CD14-positive monocyte (primary cell): ENCODE measurements at regions not wholly inside any gene's neighbourhood (a gene's known extent, or its start where the extent isn't known, plus 50 kb on each side); places are given as distances from the start of the nearest gene placed in this dataset.

Experiments used
- DNase-seq, 3 donors: peaks; one replicate each; pipeline ENCODE4 v3.0.0-alpha.2; 2011 to 2022
- H2AFZ ChIP-seq: 2 replicates; pipeline ENCODE4 v1.6.0; 2012; ENCODE audit warnings: mild to moderate bottlenecking, low read depth, low read length, inconsistent platforms; ENCODE audit not compliant: insufficient read depth, poor library complexity, severe bottlenecking
- H3K27ac ChIP-seq, 2 donors: 1 replicate in 1 of 2; 2 replicates in 1 of 2; pipeline ENCODE4 v1.5.1; 2012 to 2013; ENCODE audit warnings: low read length in 2 of 2, control low read depth in 1 of 2, inconsistent platforms in 1 of 2, low read depth in 1 of 2, mild to moderate bottlenecking in 1 of 2
- H3K27me3 ChIP-seq, 2 donors: one replicate each; pipeline versions ENCODE4 v1.6.0 to v1.6.1; 2011 to 2013; ENCODE audit warnings: low read length in 2 of 2; ENCODE audit not compliant: control insufficient read depth in 2 of 2, insufficient read depth in 2 of 2
- H3K36me3 ChIP-seq, 2 donors: replicated peaks in 1 of 2; 1 replicate in 1 of 2; 2 replicates in 1 of 2; pipeline versions ENCODE4 v1.5.1 to v1.6.1; 2012 to 2013; ENCODE audit warnings: low read length in 2 of 2, control low read depth in 1 of 2, inconsistent platforms in 1 of 2, mild to moderate bottlenecking in 1 of 2; ENCODE audit not compliant: insufficient read depth in 2 of 2, control insufficient read depth in 1 of 2
- H3K4me1 ChIP-seq, 2 donors: 1 replicate in 1 of 2; 2 replicates in 1 of 2; pipeline versions ENCODE4 v1.5.1 to v1.6.1; 2012 to 2013; ENCODE audit warnings: low read length in 2 of 2, control low read depth in 1 of 2, inconsistent platforms in 1 of 2, mild to moderate bottlenecking in 1 of 2, moderate library complexity in 1 of 2; ENCODE audit not compliant: insufficient read depth in 2 of 2, control insufficient read depth in 1 of 2
- H3K4me2 ChIP-seq: replicated peaks from 2 replicates; pipeline ENCODE3; 2012; ENCODE audit warnings: low read length, moderate library complexity, mild to moderate bottlenecking; ENCODE audit not compliant: poor library complexity, severe bottlenecking; ENCODE audit errors: extremely low read depth
- H3K4me3 ChIP-seq, 3 experiments: fragments of 200-600 bp in 1 of 3; sonication (generic) in 1 of 3; replicated peaks in 1 of 3; 1 replicate in 2 of 3; 2 replicates in 1 of 3; pipeline ENCODE4 v1.5.1; 2011 to 2013; ENCODE audit warnings: low read length in 3 of 3, mild to moderate bottlenecking in 3 of 3, control low read depth in 2 of 3, low read depth in 2 of 3, inconsistent platforms in 1 of 3, moderate library complexity in 1 of 3
- H3K79me2 ChIP-seq: 2 replicates; pipeline ENCODE4 v1.6.0; 2012; ENCODE audit warnings: mild to moderate bottlenecking, control low read depth, inconsistent platforms, low read length, moderate library complexity; ENCODE audit not compliant: insufficient read depth
- H3K9ac ChIP-seq: 2 replicates; pipeline ENCODE4 v1.6.0; 2017; ENCODE audit warnings: low read length, mild to moderate bottlenecking; ENCODE audit not compliant: insufficient read depth, poor library complexity, severe bottlenecking
- H3K9me3 ChIP-seq, 2 donors: replicated peaks in 1 of 2; 1 replicate in 1 of 2; 2 replicates in 1 of 2; pipeline versions ENCODE4 v1.5.1 to v1.6.1; 2012 to 2013; ENCODE audit warnings: low read length in 2 of 2, control low read depth in 1 of 2; ENCODE audit not compliant: control insufficient read depth in 1 of 2, insufficient read depth in 1 of 2
- H4K20me1 ChIP-seq: 2 replicates; pipeline ENCODE4 v1.6.0; 2012; ENCODE audit warnings: mild to moderate bottlenecking, low read length, control low read depth, moderate library complexity; ENCODE audit not compliant: insufficient read depth
- H3K27ac Mint-ChIP-seq, 7 donors: one replicate each; pipeline ENCODE4 v1.8.0; 2020; ENCODE audit warnings: mild to moderate bottlenecking in 7 of 7, mixed read lengths in 7 of 7, moderate library complexity in 6 of 7, inconsistent platforms in 2 of 7
- H3K27me3 Mint-ChIP-seq, 3 donors: one replicate each; pipeline ENCODE4 v1.8.0; 2021 to 2022; ENCODE audit warnings: low read depth in 3 of 3, mild to moderate bottlenecking in 3 of 3, mixed read lengths in 3 of 3, moderate library complexity in 3 of 3, inconsistent platforms in 1 of 3
- H3K36me3 Mint-ChIP-seq, 2 donors: one replicate each; pipeline ENCODE4 v1.8.0; 2020; ENCODE audit warnings: mixed read lengths in 2 of 2, inconsistent platforms in 1 of 2, mild to moderate bottlenecking in 1 of 2
- H3K4me1 Mint-ChIP-seq: one replicate; pipeline ENCODE4 v1.8.0; 2020; ENCODE audit warnings: mild to moderate bottlenecking, mixed read lengths
- H3K4me3 Mint-ChIP-seq, 2 donors: one replicate each; pipeline ENCODE4 v1.8.0; 2020; ENCODE audit warnings: mild to moderate bottlenecking in 2 of 2, mixed read lengths in 2 of 2, moderate library complexity in 1 of 2
- H3K9me3 Mint-ChIP-seq, 7 donors: one replicate each; pipeline ENCODE4 v1.8.0; 2020 to 2022; ENCODE audit warnings: mixed read lengths in 7 of 7, mild to moderate bottlenecking in 6 of 7, moderate library complexity in 6 of 7, inconsistent platforms in 2 of 7
- CTCF ChIP-seq: fragments of 200-600 bp; IDR thresholded peaks from one replicate; pipeline ENCODE4 v1.8.0; 2022; ENCODE audit warnings: antibody characterized with exemption, mild to moderate bottlenecking
- WGBS: methylation state at CpG from one replicate; pipeline ENCODE4 v1.1.5; 2013; ENCODE audit warnings: missing lambda C conversion rate; ENCODE audit not compliant: insufficient coverage; 5-methylcytosine and 5-hydroxymethylcytosine counted together
- intact Hi-C, 2 donors: fragments of 100-400 bp; cut with micrococcal nuclease; formaldehyde crosslinking; loops; one replicate each; pipeline versions ENCODE4 v1.15.0 to v1.15.1; 2023

- peaks cover 16% of the 10 kb centered on the region for H3K4me1 Mint-ChIP-seq
Measured at GRCh38 chr6:184161-184700, 108.1 kb upstream of the DUSP22 start.

GRCh38 chr6:186340-186965 lies 105.8 kb upstream of the DUSP22 start:
- no peak overlapping the region for H3K4me3 ChIP-seq
- no peak for TF ChIP-seq CTCF
- DNase-seq, result no peak
- H3K4me2 ChIP-seq, result no peak overlapping the region
- Mint-ChIP-seq H3K4me1 (peaks cover 12% of the 10 kb centered on the region), H3K27ac (no peak overlapping the region), H3K27me3 (peaks cover 2 to 5% (median 2%) of the 10 kb centered on the region in 3 donors), H3K36me3 (no peaks in the 10 kb centered on the region), H3K9me3 (no peaks in the 10 kb centered on the region), H3K4me3 (no peak overlapping the region)
- H3K27ac ChIP-seq, result no peak overlapping the region
- H3K36me3 ChIP-seq, result no peaks in the 10 kb centered on the region
- no peak overlapping the region for H3K9ac ChIP-seq
- H3K4me1 ChIP-seq, result peaks cover 7 to 10% of the 10 kb centered on the region in 2 donors
- H4K20me1 ChIP-seq, result no peaks in the 10 kb centered on the region
- intact Hi-C loops, result loop anchor here in 1 of 2 donors (5.0 kb wide), 2 partner anchors 206 to 221 kb away; partner anchors contain the start of gene IRF4
- no peaks in the 10 kb centered on the region for H3K79me2 ChIP-seq
- WGBS, result 80% methylated on average over 12 of the region's 12 CpGs
- no peak overlapping the region for H2AFZ ChIP-seq
- no peaks in the 10 kb centered on the region for H3K9me3 ChIP-seq
- no peaks in the 10 kb centered on the region for H3K27me3 ChIP-seq

More at GRCh38 chr6:184161-184700, 108.1 kb upstream of the DUSP22 start:
- H3K4me3 Mint-ChIP-seq, result no peak overlapping the region
- intact Hi-C loops, result no loop called here
- Histone ChIP-seq H3K27me3 (no peaks in the 10 kb centered on the region), H3K4me3 (no peak overlapping the region), H2AFZ (no peak overlapping the region), H3K4me2 (no peak overlapping the region), H3K9ac (no peak overlapping the region), H4K20me1 (no peaks in the 10 kb centered on the region), H3K36me3 (no peaks in the 10 kb centered on the region), H3K4me1 (peaks cover 7 to 10% of the 10 kb centered on the region in 2 donors), H3K9me3 (peaks cover 0 to 7% of the 10 kb centered on the region in 2 donors), H3K27ac (no peak overlapping the region), H3K79me2 (no peaks in the 10 kb centered on the region)
- WGBS, result 50% methylated on average over 4 of the region's 7 CpGs
- H3K27ac Mint-ChIP-seq, result no peak overlapping the region
- peaks cover 2 to 7% (median 2%) of the 10 kb centered on the region in 3 donors for H3K27me3 Mint-ChIP-seq
- peaks cover 3 to 9% (median 6%) of the 10 kb centered on the region in 7 donors for H3K9me3 Mint-ChIP-seq
- no peak for TF ChIP-seq CTCF
- no peaks in the 10 kb centered on the region for H3K36me3 Mint-ChIP-seq
- no peak for DNase-seq
